Liver (tissue), 8 donors: ENCODE measurements at regions not wholly inside any gene's neighbourhood (a gene's known extent, or its start where the extent isn't known, plus 50 kb on each side); places are given as distances from the start of the nearest gene placed in this dataset.

Experiments used
- DNase-seq: peaks from one replicate; pipeline ENCODE4 v3.0.0-alpha.2; 2017; ENCODE audit warnings: low spot score
- H3K27ac ChIP-seq, 2 donors: one replicate each; pipeline ENCODE4 v1.7.0; 2013; ENCODE audit warnings: inconsistent platforms in 2 of 2, low read length in 2 of 2, control low read depth in 1 of 2, low read depth in 1 of 2, mild to moderate bottlenecking in 1 of 2
- H3K27me3 ChIP-seq, 4 donors: one replicate each; pipeline versions ENCODE4 v1.6.1 to v1.7.0; 2013; ENCODE audit warnings: low read length in 3 of 4, inconsistent platforms in 1 of 4, mild to moderate bottlenecking in 1 of 4, moderate library complexity in 1 of 4; ENCODE audit not compliant: control insufficient read depth in 4 of 4, insufficient read depth in 4 of 4
- H3K36me3 ChIP-seq, 4 donors: one replicate each; pipeline versions ENCODE4 v1.6.1 to v1.7.0; 2013; ENCODE audit warnings: low read length in 3 of 4, mild to moderate bottlenecking in 3 of 4, low read depth in 1 of 4, moderate library complexity in 1 of 4; ENCODE audit not compliant: control insufficient read depth in 4 of 4, insufficient read depth in 3 of 4
- H3K4me1 ChIP-seq, 4 donors: one replicate each; pipeline versions ENCODE4 v1.6.1 to v1.7.0; 2013; ENCODE audit warnings: low read length in 3 of 4, mild to moderate bottlenecking in 3 of 4, moderate library complexity in 1 of 4; ENCODE audit not compliant: control insufficient read depth in 4 of 4, insufficient read depth in 4 of 4
- H3K4me3 ChIP-seq, 3 donors: one replicate each; pipeline versions ENCODE4 v1.6.1 to v1.7.0; 2013; ENCODE audit warnings: low read length in 3 of 3, control low read depth in 1 of 3, low read depth in 1 of 3, mild to moderate bottlenecking in 1 of 3
- H3K9ac ChIP-seq, 2 donors: one replicate each; pipeline ENCODE4 v1.7.0; 2013; ENCODE audit warnings: low read length in 2 of 2, mild to moderate bottlenecking in 2 of 2, moderate library complexity in 2 of 2, control low read depth in 1 of 2, low read depth in 1 of 2
- H3K9me3 ChIP-seq, 4 donors: one replicate each; pipeline versions ENCODE4 v1.6.1 to v1.7.0; 2013; ENCODE audit warnings: low read length in 3 of 4; ENCODE audit not compliant: control insufficient read depth in 4 of 4
- ATF3 ChIP-seq: IDR thresholded peaks from 2 replicates; pipeline ENCODE4 v1.6.1; 2016; ENCODE audit warnings: antibody characterized with exemption
- CTCF ChIP-seq: fragments of 150-350 bp; IDR thresholded peaks from 2 replicates; pipeline ENCODE4 v1.5.1; 2017; ENCODE audit warnings: improper control_type of control experiment, low read depth, low read length; ENCODE audit not compliant: missing input control
- EGR1 ChIP-seq, 2 donors: IDR thresholded peaks; 2 replicates each; pipeline ENCODE4 v1.6.1; 2016 to 2018; ENCODE audit warnings: antibody characterized with exemption in 2 of 2, low read depth in 2 of 2
- FOXA1 ChIP-seq: IDR thresholded peaks from 2 replicates; pipeline ENCODE4 v1.6.1; 2016; ENCODE audit warnings: antibody characterized with exemption
- FOXA2 ChIP-seq: IDR thresholded peaks from 2 replicates; pipeline ENCODE4 v1.6.1; 2016; ENCODE audit warnings: antibody characterized with exemption
- GABPA ChIP-seq, 2 donors: IDR thresholded peaks in 1 of 2; conservative IDR thresholded peaks in 1 of 2; 2 replicates each; pipeline ENCODE4 v1.6.1; 2016; ENCODE audit warnings: antibody characterized with exemption in 2 of 2, mild to moderate bottlenecking in 1 of 2, moderate library complexity in 1 of 2
- HNF4A ChIP-seq, 2 donors: conservative IDR thresholded peaks; 2 replicates each; pipeline ENCODE4 v1.6.1; 2016; ENCODE audit warnings: antibody characterized with exemption in 2 of 2, mild to moderate bottlenecking in 2 of 2
- HNF4G ChIP-seq: IDR thresholded peaks from 2 replicates; pipeline ENCODE4 v1.6.1; 2016; ENCODE audit warnings: antibody characterized with exemption
- JUND ChIP-seq, 2 donors: IDR thresholded peaks; 2 replicates each; pipeline ENCODE4 v1.6.1; 2016; ENCODE audit warnings: antibody characterized with exemption in 2 of 2
- MAX ChIP-seq: IDR thresholded peaks from 2 replicates; pipeline ENCODE4 v1.6.1; 2016; ENCODE audit warnings: antibody characterized with exemption
- NR2F2 ChIP-seq: IDR thresholded peaks from 2 replicates; pipeline ENCODE4 v1.6.1; 2016; ENCODE audit warnings: antibody characterized with exemption
- RAD21 ChIP-seq, 2 donors: IDR thresholded peaks; 2 replicates each; pipeline ENCODE4 v1.6.1; 2016; ENCODE audit warnings: antibody characterized with exemption in 2 of 2, mild to moderate bottlenecking in 2 of 2
- REST ChIP-seq: IDR thresholded peaks from 2 replicates; pipeline ENCODE4 v1.6.1; 2016; ENCODE audit warnings: antibody characterized with exemption, mild to moderate bottlenecking
- RXRA ChIP-seq, 2 donors: IDR thresholded peaks; 2 replicates each; pipeline ENCODE4 v1.6.1; 2017 to 2018; ENCODE audit warnings: antibody characterized with exemption in 2 of 2, mild to moderate bottlenecking in 1 of 2
- SP1 ChIP-seq: IDR thresholded peaks from 2 replicates; pipeline ENCODE4 v1.6.1; 2018; ENCODE audit warnings: antibody characterized with exemption, mild to moderate bottlenecking
- TAF1 ChIP-seq: conservative IDR thresholded peaks from 2 replicates; pipeline ENCODE4 v1.6.1; 2016; ENCODE audit warnings: antibody characterized with exemption, mild to moderate bottlenecking
- YY1 ChIP-seq: IDR thresholded peaks from 2 replicates; pipeline ENCODE4 v1.6.1; 2016; ENCODE audit warnings: antibody characterized with exemption, mild to moderate bottlenecking
- ZBTB33 ChIP-seq: IDR thresholded peaks from 2 replicates; pipeline ENCODE4 v1.6.1; 2016; ENCODE audit warnings: antibody characterized with exemption
- WGBS: extraction: QIAGEN DNeasy Blood & Tissue Kit; methylation state at CpG from one replicate; pipeline ENCODE4 v1.1.7; 2013; 5-methylcytosine and 5-hydroxymethylcytosine counted together
- donor health status: healthy.
- donor health status: healthy.
- donor health status: healthy.
- donor health status: healthy.
- donor health status: healthy.

GRCh38 chr16:54687043-54687899 lies 243.4 kb upstream of the IRX5 start:
- H3K9me3 ChIP-seq = no peaks in the 10 kb centered on the region
- H3K9ac ChIP-seq = no peak overlapping the region
- H3K4me1 ChIP-seq = no peaks in the 10 kb centered on the region
- no peaks in the 10 kb centered on the region for H3K27me3 ChIP-seq
- H3K4me3 ChIP-seq = no peak overlapping the region
- no peaks in the 10 kb centered on the region for H3K36me3 ChIP-seq
- TF ChIP-seq FOXA2 (no peak), ATF3 (no peak), EGR1 (IDR thresholded peaks at IDR 0.05; ENCODE audit: low read depth in 2 of 2) (no peak), RXRA (IDR thresholded peaks at IDR 0.05) (no peak), ZBTB33 (no peak), MAX (no peak), CTCF (no peak), REST (no peak), JUND (IDR thresholded peaks at IDR 0.05) (no peak), RAD21 (IDR thresholded peaks at IDR 0.05) (no peak), HNF4A (conservative IDR thresholded peaks at IDR 0.05) (no peak), YY1 (no peak), FOXA1 (no peak), SP1 (no peak), GABPA (IDR thresholded peaks at IDR 0.05 in 1 of 2, conservative IDR thresholded peaks at IDR 0.05 in 1 of 2) (no peak), NR2F2 (no peak), TAF1 (no peak), HNF4G (no peak)
- DNase-seq = no peak
- 62% methylated on average over 8 of the region's 8 CpGs for WGBS
- no peak overlapping the region for H3K27ac ChIP-seq
